WTC11 (cell line): ENCODE measurements at regions not wholly inside any gene's neighbourhood (a gene's known extent, or its start where the extent isn't known, plus 50 kb on each side); places are given as distances from the start of the nearest gene placed in this dataset.

Source experiments
- ATAC-seq: fragments of 200-7000 bp; cut with Tn5 transposase; 2 replicates; pipeline ENCODE4 v1.10.0; 2021; ENCODE audit warnings: mild to moderate bottlenecking, moderate library complexity
- CTCF ChIA-PET: fragments of 300-600 bp; sonication (Branson Sonifier 250); formaldehyde crosslinking; loops from one replicate; lab custom pipeline; 2021; ENCODE audit warnings: antibody characterized with exemption; lab: Charles Lee
- POLR2A ChIA-PET: fragments of 350-600 bp; sonication (Branson Sonifier 250); formaldehyde crosslinking; loops from one replicate; lab custom pipeline; 2021; ENCODE audit warnings: antibody characterized with exemption; lab: Charles Lee
- DNase-seq: peaks from one replicate; pipeline ENCODE4 v3.0.0; 2021; ENCODE audit warnings: low spot score
- H3K27ac Mint-ChIP-seq: 2 replicates; pipeline ENCODE4 v1.8.0; 2021; ENCODE audit warnings: mixed read lengths
- H3K27me3 Mint-ChIP-seq: 2 replicates; pipeline ENCODE4 v1.8.0; 2021; ENCODE audit warnings: low read depth, mild to moderate bottlenecking, moderate library complexity, mixed read lengths
- H3K36me3 Mint-ChIP-seq: 2 replicates; pipeline ENCODE4 v1.8.0; 2021; ENCODE audit warnings: mixed read lengths
- H3K4me1 Mint-ChIP-seq: 2 replicates; pipeline ENCODE4 v1.8.0; 2022; ENCODE audit warnings: mixed read lengths
- H3K4me3 Mint-ChIP-seq: 2 replicates; pipeline ENCODE4 v1.8.0; 2021; ENCODE audit warnings: mild to moderate bottlenecking, moderate library complexity, mixed read lengths
- H3K9me3 Mint-ChIP-seq: 2 replicates; pipeline ENCODE4 v1.8.0; 2021; ENCODE audit warnings: mixed read lengths
- ATF1 ChIP-seq: sonication (generic); formaldehyde crosslinking; IDR thresholded peaks from 2 replicates; pipeline ENCODE4 v1.8.1; 2023; ENCODE audit warnings: mild to moderate bottlenecking, moderate library complexity, missing genetic modification reagents
- ATF3 ChIP-seq: sonication (generic); formaldehyde crosslinking; conservative IDR thresholded peaks from 2 replicates; pipeline ENCODE4 v1.8.1; 2022; ENCODE audit warnings: mild to moderate bottlenecking, missing genetic modification reagents
- E2F1 ChIP-seq: sonication (generic); formaldehyde crosslinking; IDR thresholded peaks from 2 replicates; pipeline ENCODE4 v1.8.0; 2022; ENCODE audit warnings: mild to moderate bottlenecking, missing genetic modification reagents
- EMX1 ChIP-seq: fragments of 250-450 bp; sonication (Bioruptor Pico); IDR thresholded peaks from 2 replicates; pipeline ENCODE4 v1.8.0; 2021; ENCODE audit warnings: mild to moderate bottlenecking
- FOXK1 ChIP-seq: sonication (generic); formaldehyde crosslinking; IDR thresholded peaks from 2 replicates; pipeline ENCODE4 v1.8.0; 2022; ENCODE audit warnings: mild to moderate bottlenecking, moderate library complexity, missing genetic modification reagents
- FOXP1 ChIP-seq: sonication (generic); formaldehyde crosslinking; IDR thresholded peaks from 2 replicates; pipeline ENCODE4 v1.8.0; 2022; ENCODE audit warnings: missing genetic modification reagents, mild to moderate bottlenecking, moderate library complexity, borderline replicate concordance
- GRHL2 ChIP-seq: fragments of 250-450 bp; sonication (Bioruptor Pico); IDR thresholded peaks from 2 replicates; pipeline ENCODE4 v1.8.0; 2022; ENCODE audit warnings: mild to moderate bottlenecking, moderate library complexity; ENCODE audit not compliant: insufficient replicate concordance, severe bottlenecking
- GTF2I ChIP-seq: fragments of 250-450 bp; sonication (Bioruptor Pico); conservative IDR thresholded peaks from 2 replicates; pipeline ENCODE4 v1.4.0; 2021; ENCODE audit warnings: mild to moderate bottlenecking
- KAT7 ChIP-seq: sonication (generic); formaldehyde crosslinking; IDR thresholded peaks from 2 replicates; pipeline ENCODE4 v1.8.1; 2023; ENCODE audit warnings: missing genetic modification reagents, mild to moderate bottlenecking, borderline replicate concordance
- NFATC4 ChIP-seq: fragments of 250-450 bp; sonication (Bioruptor Pico); IDR thresholded peaks from 2 replicates; pipeline ENCODE4 v1.9.0; 2021; ENCODE audit warnings: mild to moderate bottlenecking
- NFYB ChIP-seq: sonication (generic); formaldehyde crosslinking; conservative IDR thresholded peaks from 2 replicates; pipeline ENCODE4 v1.8.0; 2022; ENCODE audit warnings: low read depth, missing genetic modification reagents
- RELA ChIP-seq: sonication (generic); formaldehyde crosslinking; IDR thresholded peaks from 2 replicates; pipeline ENCODE4 v1.8.1; 2022; ENCODE audit warnings: missing genetic modification reagents, mild to moderate bottlenecking, borderline replicate concordance
- RORB ChIP-seq: fragments of 250-450 bp; sonication (Bioruptor Pico); IDR thresholded peaks from 2 replicates; pipeline ENCODE4 v1.9.0; 2021; ENCODE audit warnings: mild to moderate bottlenecking
- SMAD3 ChIP-seq: sonication (generic); formaldehyde crosslinking; IDR thresholded peaks from 2 replicates; pipeline ENCODE4 v1.8.0; 2022; ENCODE audit warnings: missing genetic modification reagents, mild to moderate bottlenecking, borderline replicate concordance
- TEAD4 ChIP-seq: sonication (generic); formaldehyde crosslinking; IDR thresholded peaks from 2 replicates; pipeline ENCODE4 v1.8.0; 2022; ENCODE audit warnings: mild to moderate bottlenecking, missing genetic modification reagents
- TP53 ChIP-seq: sonication (generic); formaldehyde crosslinking; IDR thresholded peaks from 2 replicates; pipeline ENCODE4 v1.8.1; 2023; ENCODE audit warnings: mild to moderate bottlenecking, missing genetic modification reagents
- ZNF121 ChIP-seq: sonication (generic); formaldehyde crosslinking; IDR thresholded peaks from 2 replicates; pipeline ENCODE4 v1.8.0; 2023; ENCODE audit warnings: missing genetic modification reagents
- ZNF219 ChIP-seq: sonication (generic); formaldehyde crosslinking; IDR thresholded peaks from 2 replicates; pipeline ENCODE4 v1.8.0; 2023; ENCODE audit warnings: missing genetic modification reagents, mild to moderate bottlenecking, borderline replicate concordance
- ZNF263 ChIP-seq: sonication (generic); formaldehyde crosslinking; IDR thresholded peaks from 2 replicates; pipeline ENCODE4 v1.8.1; 2022; ENCODE audit warnings: low read depth, mild to moderate bottlenecking, moderate library complexity, missing genetic modification reagents
- ZNF317 ChIP-seq: sonication (generic); formaldehyde crosslinking; IDR thresholded peaks from 2 replicates; pipeline ENCODE4 v1.8.1; 2023; ENCODE audit warnings: low read depth, mild to moderate bottlenecking, moderate library complexity, missing genetic modification reagents, borderline replicate concordance
- ZNF416 ChIP-seq: fragments of 250-450 bp; sonication (Bioruptor Pico); IDR thresholded peaks from 2 replicates; pipeline ENCODE4 v1.9.0; 2021; ENCODE audit warnings: mild to moderate bottlenecking, inconsistent platforms
- TF ChIP-seq, protein P1 (sequence below): fragments of 250-450 bp; sonication (Bioruptor Pico); IDR thresholded peaks from 2 replicates; pipeline ENCODE4 v1.8.0; 2021; ENCODE audit warnings: mild to moderate bottlenecking
- TF ChIP-seq, protein P2 (sequence below): sonication (generic); formaldehyde crosslinking; conservative IDR thresholded peaks from 2 replicates; pipeline ENCODE4 v1.8.1; 2023; ENCODE audit warnings: mild to moderate bottlenecking, low read depth, missing genetic modification reagents, moderate library complexity
- TF ChIP-seq, protein P3 (sequence below): fragments of 250-450 bp; sonication (Bioruptor Pico); IDR thresholded peaks from 2 replicates; pipeline ENCODE4 v1.9.0; 2021; ENCODE audit warnings: moderate library complexity, mild to moderate bottlenecking, inconsistent platforms, borderline replicate concordance
- TF ChIP-seq, protein P4 (sequence below): fragments of 200-600 bp; IDR thresholded peaks from 2 replicates; pipeline ENCODE4 v1.8.0; 2022; ENCODE audit warnings: antibody characterized with exemption
- TF ChIP-seq, protein P5 (sequence below): sonication (generic); formaldehyde crosslinking; IDR thresholded peaks from 2 replicates; pipeline ENCODE4 v1.8.1; 2022; ENCODE audit warnings: low read depth, missing genetic modification reagents, borderline replicate concordance

DNA sequence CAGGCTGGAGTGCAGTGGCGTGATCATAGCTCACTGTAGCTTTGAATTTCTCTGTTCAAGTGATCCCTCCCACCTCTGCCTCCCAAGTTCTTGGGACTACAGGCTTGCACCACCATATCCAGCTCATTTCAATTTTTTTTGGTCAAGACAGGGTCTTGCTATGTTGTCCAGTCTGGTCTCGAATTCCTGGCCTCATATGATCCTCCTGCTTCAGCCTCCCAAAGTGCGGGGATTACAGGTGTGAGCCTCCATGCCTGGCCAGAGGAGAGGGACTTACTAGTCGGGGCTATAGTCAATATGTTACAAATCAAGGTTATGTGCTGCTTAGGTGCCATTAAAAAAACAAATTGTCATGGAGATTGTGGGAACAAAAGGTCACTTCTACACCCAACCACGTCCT lies 105.3 kb upstream of the GALNT17 start:
- H3K27me3 Mint-ChIP-seq = no peaks in the 10 kb centered on the region
- H3K4me3 Mint-ChIP-seq = no peak overlapping the region
- H3K4me1 Mint-ChIP-seq = no peaks in the 10 kb centered on the region
- peaks cover 11% of the 10 kb centered on the region; the same call in 1 of the 2 replicates for H3K9me3 Mint-ChIP-seq
- H3K27ac Mint-ChIP-seq = no peak overlapping the region
- no peak for TF ChIP-seq ATF3 (CRISPR knock-in tag)
- TF ChIP-seq GTF2I (CRISPR knock-in tag) = peak; percentile 49; the same call in 1 of the 2 replicates
- peak; percentile 93 for TF ChIP-seq ZNF121
- TF ChIP-seq ZNF219 (CRISPR knock-in tag) = no peak
- no peak for TF ChIP-seq E2F1 (CRISPR knock-in tag)
- no peak for ATAC-seq
- ChIA-PET CTCF (no interaction called here), POLR2A (no interaction called here)
- DNase-seq = no peak
- H3K36me3 Mint-ChIP-seq = no peaks in the 10 kb centered on the region

GRCh38 chr7:71034243-71034642 lies 97.7 kb upstream of the GALNT17 start:
- ChIA-PET CTCF (no interaction called here), POLR2A (no interaction called here)
- no peak for DNase-seq
- ATAC-seq = no peak
- peaks cover 8% of the 10 kb centered on the region for H3K36me3 Mint-ChIP-seq
- H3K4me1 Mint-ChIP-seq = no peaks in the 10 kb centered on the region
- H3K9me3 Mint-ChIP-seq = peaks cover 23% of the 10 kb centered on the region
- no peaks in the 10 kb centered on the region for H3K27me3 Mint-ChIP-seq
- no peak for TF ChIP-seq SMAD3 (CRISPR knock-in tag)
- TF ChIP-seq RELA (CRISPR knock-in tag) = no peak
- TF ChIP-seq TP53 (CRISPR knock-in tag) = no peak
- TF ChIP-seq ZNF263 = no peak
- TF ChIP-seq NFATC4 = no peak
- no peak for TF ChIP-seq EMX1
- TF ChIP-seq, protein P1, sequence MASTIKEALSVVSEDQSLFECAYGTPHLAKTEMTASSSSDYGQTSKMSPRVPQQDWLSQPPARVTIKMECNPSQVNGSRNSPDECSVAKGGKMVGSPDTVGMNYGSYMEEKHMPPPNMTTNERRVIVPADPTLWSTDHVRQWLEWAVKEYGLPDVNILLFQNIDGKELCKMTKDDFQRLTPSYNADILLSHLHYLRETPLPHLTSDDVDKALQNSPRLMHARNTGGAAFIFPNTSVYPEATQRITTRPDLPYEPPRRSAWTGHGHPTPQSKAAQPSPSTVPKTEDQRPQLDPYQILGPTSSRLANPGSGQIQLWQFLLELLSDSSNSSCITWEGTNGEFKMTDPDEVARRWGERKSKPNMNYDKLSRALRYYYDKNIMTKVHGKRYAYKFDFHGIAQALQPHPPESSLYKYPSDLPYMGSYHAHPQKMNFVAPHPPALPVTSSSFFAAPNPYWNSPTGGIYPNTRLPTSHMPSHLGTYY = no peak
- TF ChIP-seq KAT7 = no peak
- TF ChIP-seq, protein P2, sequence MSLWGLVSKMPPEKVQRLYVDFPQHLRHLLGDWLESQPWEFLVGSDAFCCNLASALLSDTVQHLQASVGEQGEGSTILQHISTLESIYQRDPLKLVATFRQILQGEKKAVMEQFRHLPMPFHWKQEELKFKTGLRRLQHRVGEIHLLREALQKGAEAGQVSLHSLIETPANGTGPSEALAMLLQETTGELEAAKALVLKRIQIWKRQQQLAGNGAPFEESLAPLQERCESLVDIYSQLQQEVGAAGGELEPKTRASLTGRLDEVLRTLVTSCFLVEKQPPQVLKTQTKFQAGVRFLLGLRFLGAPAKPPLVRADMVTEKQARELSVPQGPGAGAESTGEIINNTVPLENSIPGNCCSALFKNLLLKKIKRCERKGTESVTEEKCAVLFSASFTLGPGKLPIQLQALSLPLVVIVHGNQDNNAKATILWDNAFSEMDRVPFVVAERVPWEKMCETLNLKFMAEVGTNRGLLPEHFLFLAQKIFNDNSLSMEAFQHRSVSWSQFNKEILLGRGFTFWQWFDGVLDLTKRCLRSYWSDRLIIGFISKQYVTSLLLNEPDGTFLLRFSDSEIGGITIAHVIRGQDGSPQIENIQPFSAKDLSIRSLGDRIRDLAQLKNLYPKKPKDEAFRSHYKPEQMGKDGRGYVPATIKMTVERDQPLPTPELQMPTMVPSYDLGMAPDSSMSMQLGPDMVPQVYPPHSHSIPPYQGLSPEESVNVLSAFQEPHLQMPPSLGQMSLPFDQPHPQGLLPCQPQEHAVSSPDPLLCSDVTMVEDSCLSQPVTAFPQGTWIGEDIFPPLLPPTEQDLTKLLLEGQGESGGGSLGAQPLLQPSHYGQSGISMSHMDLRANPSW (CRISPR knock-in tag) = no peak
- no peak for TF ChIP-seq ATF1 (CRISPR knock-in tag)
- TF ChIP-seq ZNF416 = no peak
- no peak for TF ChIP-seq ZNF317 (CRISPR knock-in tag)
- TF ChIP-seq TEAD4 (CRISPR knock-in tag) = no peak
- TF ChIP-seq, protein P3, sequence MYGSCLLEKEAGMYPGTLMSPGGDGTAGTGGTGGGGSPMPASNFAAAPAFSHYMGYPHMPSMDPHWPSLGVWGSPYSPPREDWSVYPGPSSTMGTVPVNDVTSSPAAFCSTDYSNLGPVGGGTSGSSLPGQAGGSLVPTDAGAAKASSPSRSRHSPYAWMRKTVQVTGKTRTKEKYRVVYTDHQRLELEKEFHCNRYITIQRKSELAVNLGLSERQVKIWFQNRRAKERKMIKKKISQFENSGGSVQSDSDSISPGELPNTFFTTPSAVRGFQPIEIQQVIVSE (CRISPR knock-in tag) = no peak
- H3K27ac Mint-ChIP-seq = no peak overlapping the region
- no peak overlapping the region for H3K4me3 Mint-ChIP-seq

GRCh38 chr7:71042591-71042990 lies 89.4 kb upstream of the GALNT17 start:
- DNase-seq = no peak
- Mint-ChIP-seq H3K4me3 (no peak overlapping the region), H3K27me3 (no peaks in the 10 kb centered on the region; the same call in 1 of the 2 replicates), H3K4me1 (no peaks in the 10 kb centered on the region), H3K36me3 (peaks cover 8% of the 10 kb centered on the region), H3K27ac (no peak overlapping the region), H3K9me3 (peaks cover 34% of the 10 kb centered on the region)
- ChIA-PET CTCF (no interaction called here), POLR2A (no interaction called here)
- ATAC-seq = no peak
- TF ChIP-seq FOXP1 (CRISPR knock-in tag) (no peak), TEAD4 (CRISPR knock-in tag) (no peak), NFYB (no peak), RORB (no peak), NFATC4 (no peak), FOXK1 (CRISPR knock-in tag) (no peak), GRHL2 (CRISPR knock-in tag) (no peak), ZNF416 (no peak)
- TF ChIP-seq, protein P4, sequence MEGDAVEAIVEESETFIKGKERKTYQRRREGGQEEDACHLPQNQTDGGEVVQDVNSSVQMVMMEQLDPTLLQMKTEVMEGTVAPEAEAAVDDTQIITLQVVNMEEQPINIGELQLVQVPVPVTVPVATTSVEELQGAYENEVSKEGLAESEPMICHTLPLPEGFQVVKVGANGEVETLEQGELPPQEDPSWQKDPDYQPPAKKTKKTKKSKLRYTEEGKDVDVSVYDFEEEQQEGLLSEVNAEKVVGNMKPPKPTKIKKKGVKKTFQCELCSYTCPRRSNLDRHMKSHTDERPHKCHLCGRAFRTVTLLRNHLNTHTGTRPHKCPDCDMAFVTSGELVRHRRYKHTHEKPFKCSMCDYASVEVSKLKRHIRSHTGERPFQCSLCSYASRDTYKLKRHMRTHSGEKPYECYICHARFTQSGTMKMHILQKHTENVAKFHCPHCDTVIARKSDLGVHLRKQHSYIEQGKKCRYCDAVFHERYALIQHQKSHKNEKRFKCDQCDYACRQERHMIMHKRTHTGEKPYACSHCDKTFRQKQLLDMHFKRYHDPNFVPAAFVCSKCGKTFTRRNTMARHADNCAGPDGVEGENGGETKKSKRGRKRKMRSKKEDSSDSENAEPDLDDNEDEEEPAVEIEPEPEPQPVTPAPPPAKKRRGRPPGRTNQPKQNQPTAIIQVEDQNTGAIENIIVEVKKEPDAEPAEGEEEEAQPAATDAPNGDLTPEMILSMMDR = no peak
- TF ChIP-seq, protein P5, sequence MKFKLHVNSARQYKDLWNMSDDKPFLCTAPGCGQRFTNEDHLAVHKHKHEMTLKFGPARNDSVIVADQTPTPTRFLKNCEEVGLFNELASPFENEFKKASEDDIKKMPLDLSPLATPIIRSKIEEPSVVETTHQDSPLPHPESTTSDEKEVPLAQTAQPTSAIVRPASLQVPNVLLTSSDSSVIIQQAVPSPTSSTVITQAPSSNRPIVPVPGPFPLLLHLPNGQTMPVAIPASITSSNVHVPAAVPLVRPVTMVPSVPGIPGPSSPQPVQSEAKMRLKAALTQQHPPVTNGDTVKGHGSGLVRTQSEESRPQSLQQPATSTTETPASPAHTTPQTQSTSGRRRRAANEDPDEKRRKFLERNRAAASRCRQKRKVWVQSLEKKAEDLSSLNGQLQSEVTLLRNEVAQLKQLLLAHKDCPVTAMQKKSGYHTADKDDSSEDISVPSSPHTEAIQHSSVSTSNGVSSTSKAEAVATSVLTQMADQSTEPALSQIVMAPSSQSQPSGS = no peak
